T-helper 17 cell (primary cell): ENCODE measurements at regions not wholly inside any gene's neighbourhood (a gene's known extent, or its start where the extent isn't known, plus 50 kb on each side); places are given as distances from the start of the nearest gene placed in this dataset.

Experiments used
- ATAC-seq: fragments of 150-1000 bp; cut with Tn5 transposase; 2 replicates; pipeline ENCODE4 v1.10.0; 2021; ENCODE audit warnings: mild to moderate bottlenecking, moderate library complexity
- DNase-seq, 3 donors: peaks; one replicate each; pipeline versions ENCODE4 v3.0.0 to v3.0.0-alpha.2; 2020 to 2021
- H3K9me3 ChIP-seq: one replicate; pipeline ENCODE4 v1.7.0; 2013; ENCODE audit warnings: low read length, mild to moderate bottlenecking; ENCODE audit not compliant: control insufficient read depth, poor library complexity, severe bottlenecking
- H3K27ac Mint-ChIP-seq: one replicate; pipeline ENCODE4 v1.8.0; 2022; ENCODE audit warnings: mild to moderate bottlenecking, moderate library complexity, mixed read lengths
- H3K27me3 Mint-ChIP-seq: one replicate; pipeline ENCODE4 v1.8.0; 2022; ENCODE audit warnings: mixed read lengths
- H3K36me3 Mint-ChIP-seq: one replicate; pipeline ENCODE4 v1.8.0; 2022; ENCODE audit warnings: low read depth, mixed read lengths
- H3K4me1 Mint-ChIP-seq: one replicate; pipeline ENCODE4 v1.8.0; 2022; ENCODE audit warnings: mild to moderate bottlenecking, mixed read lengths
- H3K4me3 Mint-ChIP-seq: one replicate; pipeline ENCODE4 v1.8.0; 2022; ENCODE audit warnings: mild to moderate bottlenecking, moderate library complexity, mixed read lengths

- DNase-seq = no peak
- Mint-ChIP-seq H3K36me3 (peaks cover 2% of the 10 kb centered on the region), H3K4me3 (no peak overlapping the region), H3K4me1 (no peaks in the 10 kb centered on the region), H3K27me3 (peaks cover 18% of the 10 kb centered on the region), H3K27ac (no peak overlapping the region)
- no peak for ATAC-seq
- no peaks in the 10 kb centered on the region for H3K9me3 ChIP-seq
Observed at GRCh38 chr10:1966712-1967376, 229.5 kb upstream of the ADARB2 start.

- peaks cover 18% of the 10 kb centered on the region for H3K27me3 Mint-ChIP-seq
- H3K4me1 Mint-ChIP-seq = no peaks in the 10 kb centered on the region
- H3K4me3 Mint-ChIP-seq = no peak overlapping the region
- no peak overlapping the region for H3K27ac Mint-ChIP-seq
- H3K9me3 ChIP-seq = no peaks in the 10 kb centered on the region
- no peak for DNase-seq
- ATAC-seq = no peak
- H3K36me3 Mint-ChIP-seq = peaks cover 2% of the 10 kb centered on the region
Observed at GRCh38 chr10:1964476-1964875, 227.2 kb upstream of the ADARB2 start.

GRCh38 chr10:1963341-1963740 lies 226.0 kb upstream of the ADARB2 start:
- DNase-seq (no peak), ATAC-seq (no peak)
- H3K9me3 ChIP-seq = no peaks in the 10 kb centered on the region
- Mint-ChIP-seq H3K4me3 (no peak overlapping the region), H3K27ac (no peak overlapping the region), H3K36me3 (no peaks in the 10 kb centered on the region), H3K27me3 (peaks cover 11% of the 10 kb centered on the region), H3K4me1 (no peaks in the 10 kb centered on the region)

- no peak overlapping the region for H3K27ac Mint-ChIP-seq
- H3K27me3 Mint-ChIP-seq = peaks cover 11% of the 10 kb centered on the region
- ATAC-seq (no peak), DNase-seq (no peak)
- no peaks in the 10 kb centered on the region for H3K36me3 Mint-ChIP-seq
- H3K4me3 Mint-ChIP-seq = no peak overlapping the region
- no peaks in the 10 kb centered on the region for H3K4me1 Mint-ChIP-seq
- H3K9me3 ChIP-seq = no peaks in the 10 kb centered on the region
Observed at GRCh38 chr10:1961989-1962388, 224.7 kb upstream of the ADARB2 start.

- no peaks in the 10 kb centered on the region for H3K9me3 ChIP-seq
- no peak for ATAC-seq
- no peak for DNase-seq
- Mint-ChIP-seq H3K27ac (no peak overlapping the region), H3K4me3 (no peak overlapping the region), H3K27me3 (peaks cover 11% of the 10 kb centered on the region), H3K4me1 (no peaks in the 10 kb centered on the region), H3K36me3 (no peaks in the 10 kb centered on the region)
Observed at GRCh38 chr10:1960982-1961381, 223.7 kb upstream of the ADARB2 start.

GRCh38 chr10:1957057-1957456 lies 219.7 kb upstream of the ADARB2 start:
- DNase-seq (no peak), ATAC-seq (no peak)
- Mint-ChIP-seq H3K4me3 (no peak overlapping the region), H3K27me3 (no peaks in the 10 kb centered on the region), H3K4me1 (no peaks in the 10 kb centered on the region), H3K27ac (no peak overlapping the region), H3K36me3 (no peaks in the 10 kb centered on the region)
- H3K9me3 ChIP-seq = no peaks in the 10 kb centered on the region

GRCh38 chr10:1954300-1954699 lies 217.0 kb upstream of the ADARB2 start:
- no peaks in the 10 kb centered on the region for H3K4me1 Mint-ChIP-seq
- H3K36me3 Mint-ChIP-seq = no peaks in the 10 kb centered on the region
- no peak overlapping the region for H3K4me3 Mint-ChIP-seq
- H3K27ac Mint-ChIP-seq = no peak overlapping the region
- H3K9me3 ChIP-seq = no peaks in the 10 kb centered on the region
- no peak for DNase-seq
- no peak for ATAC-seq
- peaks cover 21% of the 10 kb centered on the region for H3K27me3 Mint-ChIP-seq

GRCh38 chr10:1952126-1953095 lies 215.1 kb upstream of the ADARB2 start:
- no peak for ATAC-seq
- no peak for DNase-seq
- Mint-ChIP-seq H3K27me3 (peaks cover 21% of the 10 kb centered on the region), H3K36me3 (no peaks in the 10 kb centered on the region), H3K4me1 (no peaks in the 10 kb centered on the region), H3K27ac (no peak overlapping the region), H3K4me3 (no peak overlapping the region)
- H3K9me3 ChIP-seq = no peaks in the 10 kb centered on the region

- no peaks in the 10 kb centered on the region for H3K36me3 Mint-ChIP-seq
- no peaks in the 10 kb centered on the region for H3K9me3 ChIP-seq
- no peaks in the 10 kb centered on the region for H3K4me1 Mint-ChIP-seq
- peaks cover 21% of the 10 kb centered on the region for H3K27me3 Mint-ChIP-seq
- H3K4me3 Mint-ChIP-seq = no peak overlapping the region
- no peak overlapping the region for H3K27ac Mint-ChIP-seq
- DNase-seq = no peak
- ATAC-seq = no peak
Observed at GRCh38 chr10:1950803-1951495, 213.6 kb upstream of the ADARB2 start.

GRCh38 chr10:1947464-1948003 lies 210.2 kb upstream of the ADARB2 start:
- H3K27me3 Mint-ChIP-seq = peaks cover 21% of the 10 kb centered on the region
- no peak for ATAC-seq
- H3K4me3 Mint-ChIP-seq = no peak overlapping the region
- no peaks in the 10 kb centered on the region for H3K36me3 Mint-ChIP-seq
- H3K4me1 Mint-ChIP-seq = peaks cover 3% of the 10 kb centered on the region
- DNase-seq = no peak
- no peaks in the 10 kb centered on the region for H3K9me3 ChIP-seq
- no peak overlapping the region for H3K27ac Mint-ChIP-seq

- no peak overlapping the region for H3K4me3 Mint-ChIP-seq
Observed at GRCh38 chr10:1944487-1944886, 207.2 kb upstream of the ADARB2 start.

GRCh38 chr10:1942478-1942877 lies 205.2 kb upstream of the ADARB2 start:
- Mint-ChIP-seq H3K27me3 (no peaks in the 10 kb centered on the region), H3K4me3 (no peak overlapping the region), H3K27ac (no peak overlapping the region), H3K4me1 (peaks cover 14% of the 10 kb centered on the region), H3K36me3 (no peaks in the 10 kb centered on the region)
- DNase-seq = no peak
- no peak for ATAC-seq
- H3K9me3 ChIP-seq = no peaks in the 10 kb centered on the region

More at GRCh38 chr10:1944487-1944886, 207.2 kb upstream of the ADARB2 start:
- Mint-ChIP-seq H3K27ac (no peak overlapping the region), H3K27me3 (peaks cover 2% of the 10 kb centered on the region), H3K4me1 (peaks cover 5% of the 10 kb centered on the region), H3K36me3 (no peaks in the 10 kb centered on the region)
- H3K9me3 ChIP-seq = no peaks in the 10 kb centered on the region
- ATAC-seq (no peak), DNase-seq (no peak)

GRCh38 chr10:1939016-1939415 lies 201.7 kb upstream of the ADARB2 start:
- H3K9me3 ChIP-seq = no peaks in the 10 kb centered on the region
- Mint-ChIP-seq H3K4me1 (peaks cover 15% of the 10 kb centered on the region), H3K27ac (peak overlapping the region; percentile 88), H3K4me3 (peak overlapping the region; percentile 47), H3K27me3 (no peaks in the 10 kb centered on the region), H3K36me3 (no peaks in the 10 kb centered on the region)
- DNase-seq = no peak
- ATAC-seq = peak; percentile 57
